ENCODE measurements at regions not wholly inside any gene's neighbourhood (a gene's known extent, or its start where the extent isn't known, plus 50 kb on each side); places are given as distances from the start of the nearest gene placed in this dataset.

DNA sequence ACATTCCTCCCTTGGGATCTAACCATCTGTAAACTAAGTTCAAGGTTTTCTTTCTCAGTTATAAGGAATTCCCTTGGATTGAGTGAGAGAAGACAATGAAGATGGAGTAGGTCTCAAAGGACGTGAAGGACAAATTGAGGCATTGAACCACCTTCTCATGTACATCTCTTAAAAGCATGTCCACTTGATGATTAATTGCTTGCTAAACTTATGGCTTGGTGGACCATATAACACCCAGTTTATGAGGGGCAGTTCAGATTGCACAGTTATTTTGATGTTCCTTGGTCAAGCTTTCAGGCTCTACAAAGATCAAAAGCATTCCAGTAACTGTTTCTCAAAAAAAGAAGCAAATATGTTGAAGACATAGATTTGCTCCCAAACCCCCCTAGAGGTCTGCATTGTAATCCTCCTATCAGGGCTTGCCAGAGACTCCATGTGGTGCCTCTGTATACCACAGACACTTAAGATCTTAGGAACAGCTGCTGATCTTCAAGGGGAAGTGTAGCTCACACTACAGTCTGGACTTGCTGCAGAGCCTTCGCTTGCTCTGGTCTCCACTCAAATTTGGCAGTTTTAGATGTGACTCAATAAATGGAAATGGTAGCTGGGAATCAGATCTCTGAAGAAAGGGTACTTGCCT, 56.9 kb upstream of the ALDH1A1 start:
- Histone ChIP-seq H3K4me1 (ENCODE audit: control insufficient read depth, insufficient read depth, low read length) (no peaks in the 10 kb centered on the region), H3K4me3 (ENCODE audit: low read depth in 2 of 2, low read length in 2 of 2) (no peak overlapping the region), H3K27me3 (ENCODE audit: control insufficient read depth, insufficient read depth, low read length) (no peaks in the 10 kb centered on the region), H3K9me3 (ENCODE audit: control insufficient read depth, insufficient read depth, low read depth, low read length) (no peaks in the 10 kb centered on the region), H3K36me3 (ENCODE audit: control insufficient read depth, insufficient read depth, low read length) (no peaks in the 10 kb centered on the region), H3K27ac (ENCODE audit: low read length) (no peak overlapping the region)
- ATAC-seq: no peak
- BruUV-seq (replicated peaks): no TSS peak
- ChIA-PET CTCF (no interaction called here), POLR2A (no interaction called here)
- TF ChIP-seq, protein P1, sequence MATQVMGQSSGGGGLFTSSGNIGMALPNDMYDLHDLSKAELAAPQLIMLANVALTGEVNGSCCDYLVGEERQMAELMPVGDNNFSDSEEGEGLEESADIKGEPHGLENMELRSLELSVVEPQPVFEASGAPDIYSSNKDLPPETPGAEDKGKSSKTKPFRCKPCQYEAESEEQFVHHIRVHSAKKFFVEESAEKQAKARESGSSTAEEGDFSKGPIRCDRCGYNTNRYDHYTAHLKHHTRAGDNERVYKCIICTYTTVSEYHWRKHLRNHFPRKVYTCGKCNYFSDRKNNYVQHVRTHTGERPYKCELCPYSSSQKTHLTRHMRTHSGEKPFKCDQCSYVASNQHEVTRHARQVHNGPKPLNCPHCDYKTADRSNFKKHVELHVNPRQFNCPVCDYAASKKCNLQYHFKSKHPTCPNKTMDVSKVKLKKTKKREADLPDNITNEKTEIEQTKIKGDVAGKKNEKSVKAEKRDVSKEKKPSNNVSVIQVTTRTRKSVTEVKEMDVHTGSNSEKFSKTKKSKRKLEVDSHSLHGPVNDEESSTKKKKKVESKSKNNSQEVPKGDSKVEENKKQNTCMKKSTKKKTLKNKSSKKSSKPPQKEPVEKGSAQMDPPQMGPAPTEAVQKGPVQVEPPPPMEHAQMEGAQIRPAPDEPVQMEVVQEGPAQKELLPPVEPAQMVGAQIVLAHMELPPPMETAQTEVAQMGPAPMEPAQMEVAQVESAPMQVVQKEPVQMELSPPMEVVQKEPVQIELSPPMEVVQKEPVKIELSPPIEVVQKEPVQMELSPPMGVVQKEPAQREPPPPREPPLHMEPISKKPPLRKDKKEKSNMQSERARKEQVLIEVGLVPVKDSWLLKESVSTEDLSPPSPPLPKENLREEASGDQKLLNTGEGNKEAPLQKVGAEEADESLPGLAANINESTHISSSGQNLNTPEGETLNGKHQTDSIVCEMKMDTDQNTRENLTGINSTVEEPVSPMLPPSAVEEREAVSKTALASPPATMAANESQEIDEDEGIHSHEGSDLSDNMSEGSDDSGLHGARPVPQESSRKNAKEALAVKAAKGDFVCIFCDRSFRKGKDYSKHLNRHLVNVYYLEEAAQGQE (IDR thresholded peaks at IDR 0.05; ENCODE audit: insufficient read depth in 1 of 2, low read depth in 2 of 2, low read length in 1 of 2): no peak
- TF ChIP-seq POLR2AphosphoS5 (IDR thresholded peaks at IDR 0.05; ENCODE audit: low read depth, low read length): no peak
- TF ChIP-seq TCF7L2 (IDR thresholded peaks at IDR 0.05; ENCODE audit: low read depth, low read length): no peak
- TF ChIP-seq SIN3A (IDR thresholded peaks at IDR 0.05; ENCODE audit: borderline replicate concordance, insufficient read depth, low read depth, low read length): no peak
- TF ChIP-seq, protein P2, sequence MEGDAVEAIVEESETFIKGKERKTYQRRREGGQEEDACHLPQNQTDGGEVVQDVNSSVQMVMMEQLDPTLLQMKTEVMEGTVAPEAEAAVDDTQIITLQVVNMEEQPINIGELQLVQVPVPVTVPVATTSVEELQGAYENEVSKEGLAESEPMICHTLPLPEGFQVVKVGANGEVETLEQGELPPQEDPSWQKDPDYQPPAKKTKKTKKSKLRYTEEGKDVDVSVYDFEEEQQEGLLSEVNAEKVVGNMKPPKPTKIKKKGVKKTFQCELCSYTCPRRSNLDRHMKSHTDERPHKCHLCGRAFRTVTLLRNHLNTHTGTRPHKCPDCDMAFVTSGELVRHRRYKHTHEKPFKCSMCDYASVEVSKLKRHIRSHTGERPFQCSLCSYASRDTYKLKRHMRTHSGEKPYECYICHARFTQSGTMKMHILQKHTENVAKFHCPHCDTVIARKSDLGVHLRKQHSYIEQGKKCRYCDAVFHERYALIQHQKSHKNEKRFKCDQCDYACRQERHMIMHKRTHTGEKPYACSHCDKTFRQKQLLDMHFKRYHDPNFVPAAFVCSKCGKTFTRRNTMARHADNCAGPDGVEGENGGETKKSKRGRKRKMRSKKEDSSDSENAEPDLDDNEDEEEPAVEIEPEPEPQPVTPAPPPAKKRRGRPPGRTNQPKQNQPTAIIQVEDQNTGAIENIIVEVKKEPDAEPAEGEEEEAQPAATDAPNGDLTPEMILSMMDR (IDR thresholded peaks at IDR 0.05): no peak
- no peak for DNase-seq (ENCODE audit: low read depth, low spot score)
- intact Hi-C loops (cut with micrococcal nuclease; ENCODE audit: unreplicated experiment): no loop called here
- in situ Hi-C loops (cut with HindIII; ENCODE audit: low pct_unique_long_range_greater_than_20kb, low sequenced_read_pairs): no loop called here

DNA sequence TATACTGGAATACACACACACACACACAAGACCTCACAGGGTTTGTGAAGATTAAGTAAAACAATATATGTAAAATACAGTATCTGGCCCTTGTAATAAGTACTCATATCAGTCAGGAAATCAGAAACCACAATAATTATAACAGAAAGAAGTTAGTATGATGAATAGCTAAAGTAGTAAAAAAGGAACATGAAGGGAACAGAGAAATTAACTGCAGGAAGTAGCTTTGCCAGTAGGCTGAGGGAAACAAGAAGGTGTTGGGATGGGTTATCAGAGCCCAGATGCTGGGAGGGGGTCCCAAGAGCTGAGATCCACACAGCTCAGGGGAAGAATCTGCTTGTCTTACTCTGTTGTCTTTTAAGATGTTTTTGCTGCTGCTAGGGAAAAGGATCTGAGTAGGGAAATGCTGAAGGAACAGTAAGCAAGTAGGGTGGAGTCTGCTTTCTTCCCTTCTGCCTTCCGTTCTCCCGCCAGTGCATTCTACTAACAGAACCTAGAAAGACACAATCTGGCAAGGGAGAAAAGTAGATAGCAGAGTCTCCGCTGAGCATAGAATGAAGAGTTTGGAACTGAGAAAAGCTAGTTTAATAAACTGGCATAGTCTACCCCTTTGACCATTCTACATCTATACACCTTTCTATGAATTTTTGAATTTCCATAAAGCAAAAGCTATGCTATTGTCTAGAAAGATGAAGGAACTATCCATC, 55.3 kb upstream of the ALDH1A1 start:
- intact Hi-C loops (cut with micrococcal nuclease; ENCODE audit: unreplicated experiment) (no loop called here), in situ Hi-C loops (cut with HindIII; ENCODE audit: low pct_unique_long_range_greater_than_20kb, low sequenced_read_pairs) (no loop called here)
- no peaks in the 10 kb centered on the region for H3K36me3 ChIP-seq (ENCODE audit: control insufficient read depth, insufficient read depth, low read length)
- TF ChIP-seq, protein P1 (IDR thresholded peaks at IDR 0.05; ENCODE audit: insufficient read depth in 1 of 2, low read depth in 2 of 2, low read length in 1 of 2): no peak
- TF ChIP-seq POLR2AphosphoS5 (IDR thresholded peaks at IDR 0.05; ENCODE audit: low read depth, low read length): no peak
- TF ChIP-seq TCF7L2 (IDR thresholded peaks at IDR 0.05; ENCODE audit: low read depth, low read length): no peak
- TF ChIP-seq, protein P2 (IDR thresholded peaks at IDR 0.05): no peak
- no peak for TF ChIP-seq SIN3A (IDR thresholded peaks at IDR 0.05; ENCODE audit: borderline replicate concordance, insufficient read depth, low read depth, low read length)
- no peak overlapping the region for H3K4me3 ChIP-seq (ENCODE audit: low read depth in 2 of 2, low read length in 2 of 2)
- H3K27ac ChIP-seq (ENCODE audit: low read length): no peak overlapping the region
- ATAC-seq (no peak), DNase-seq (ENCODE audit: low read depth, low spot score) (no peak)
- ChIA-PET POLR2A (no interaction called here), CTCF (no interaction called here)
- no peaks in the 10 kb centered on the region for H3K9me3 ChIP-seq (ENCODE audit: control insufficient read depth, insufficient read depth, low read depth, low read length)
- no TSS peak for BruUV-seq (replicated peaks)
- H3K4me1 ChIP-seq (ENCODE audit: control insufficient read depth, insufficient read depth, low read length): no peaks in the 10 kb centered on the region
- H3K27me3 ChIP-seq (ENCODE audit: control insufficient read depth, insufficient read depth, low read length): no peaks in the 10 kb centered on the region

Data from Panc1 (cell line).